ENCODE measurements at regions not wholly inside any gene's neighbourhood (a gene's known extent, or its start where the extent isn't known, plus 50 kb on each side); places are given as distances from the start of the nearest gene placed in this dataset.

DNA sequence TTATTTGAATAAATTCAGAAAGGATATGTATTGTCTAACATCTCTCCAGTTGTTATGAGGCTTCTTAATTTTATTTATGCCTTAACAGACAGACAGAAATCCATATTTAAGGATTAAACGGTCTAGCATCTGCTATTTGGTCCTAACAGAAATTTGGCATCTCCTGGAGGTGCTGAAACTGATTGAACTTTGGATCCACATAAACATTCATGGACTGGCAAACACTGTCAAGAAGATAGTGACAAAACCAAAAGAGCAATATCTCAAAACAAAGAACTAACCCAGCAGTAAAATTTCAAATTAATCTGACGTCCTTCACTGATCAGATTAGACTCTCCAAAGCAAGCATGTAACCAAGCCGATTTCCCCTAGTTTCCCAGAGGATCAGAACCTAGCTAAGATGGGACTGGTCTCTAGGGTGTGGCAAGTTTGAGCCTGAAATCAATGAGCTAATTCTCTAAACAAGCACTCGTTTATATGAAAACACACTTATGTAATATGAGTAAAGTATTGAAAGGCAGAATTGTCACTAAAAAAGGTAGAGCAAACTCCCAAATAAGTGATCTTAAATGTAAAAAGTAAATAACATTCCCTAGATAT is 139.5 kb downstream of the NOL4 start:
- DNase-seq (ENCODE audit: low read depth, low spot score), result no peak
- no peak overlapping the region for H3K4me3 ChIP-seq (ENCODE audit: low read depth, low read length)
- TF ChIP-seq, protein P1, sequence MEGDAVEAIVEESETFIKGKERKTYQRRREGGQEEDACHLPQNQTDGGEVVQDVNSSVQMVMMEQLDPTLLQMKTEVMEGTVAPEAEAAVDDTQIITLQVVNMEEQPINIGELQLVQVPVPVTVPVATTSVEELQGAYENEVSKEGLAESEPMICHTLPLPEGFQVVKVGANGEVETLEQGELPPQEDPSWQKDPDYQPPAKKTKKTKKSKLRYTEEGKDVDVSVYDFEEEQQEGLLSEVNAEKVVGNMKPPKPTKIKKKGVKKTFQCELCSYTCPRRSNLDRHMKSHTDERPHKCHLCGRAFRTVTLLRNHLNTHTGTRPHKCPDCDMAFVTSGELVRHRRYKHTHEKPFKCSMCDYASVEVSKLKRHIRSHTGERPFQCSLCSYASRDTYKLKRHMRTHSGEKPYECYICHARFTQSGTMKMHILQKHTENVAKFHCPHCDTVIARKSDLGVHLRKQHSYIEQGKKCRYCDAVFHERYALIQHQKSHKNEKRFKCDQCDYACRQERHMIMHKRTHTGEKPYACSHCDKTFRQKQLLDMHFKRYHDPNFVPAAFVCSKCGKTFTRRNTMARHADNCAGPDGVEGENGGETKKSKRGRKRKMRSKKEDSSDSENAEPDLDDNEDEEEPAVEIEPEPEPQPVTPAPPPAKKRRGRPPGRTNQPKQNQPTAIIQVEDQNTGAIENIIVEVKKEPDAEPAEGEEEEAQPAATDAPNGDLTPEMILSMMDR (IDR thresholded peaks at IDR 0.05; ENCODE audit: low read depth, low read length), result no peak
- in situ Hi-C loops (cut with HindIII; ENCODE audit: low sequenced_read_pairs), result no loop called here

DNA sequence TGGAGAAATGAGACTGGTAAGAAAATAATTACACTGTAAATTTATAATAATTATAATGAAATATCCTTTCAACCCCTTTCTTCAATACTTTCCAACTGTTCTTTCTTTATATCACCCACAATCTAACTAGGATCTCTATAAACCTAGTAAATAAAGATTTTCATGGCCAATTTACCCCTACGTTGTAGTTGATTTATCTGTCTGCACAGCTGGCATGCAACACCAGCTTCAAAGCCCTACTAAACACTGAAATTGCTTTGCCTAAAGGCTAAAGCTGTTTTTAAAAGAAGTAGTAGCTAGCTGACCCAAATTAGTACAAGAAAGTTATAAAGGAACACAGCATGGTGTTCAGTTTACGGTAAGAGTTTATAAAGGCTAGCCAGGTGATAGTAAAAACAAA is 140.1 kb downstream of the NOL4 start:
- in situ Hi-C loops (cut with HindIII; ENCODE audit: low sequenced_read_pairs), result no loop called here
- TF ChIP-seq, protein P1 (IDR thresholded peaks at IDR 0.05; ENCODE audit: low read depth, low read length), result no peak
- DNase-seq (ENCODE audit: low read depth, low spot score), result no peak

DNA sequence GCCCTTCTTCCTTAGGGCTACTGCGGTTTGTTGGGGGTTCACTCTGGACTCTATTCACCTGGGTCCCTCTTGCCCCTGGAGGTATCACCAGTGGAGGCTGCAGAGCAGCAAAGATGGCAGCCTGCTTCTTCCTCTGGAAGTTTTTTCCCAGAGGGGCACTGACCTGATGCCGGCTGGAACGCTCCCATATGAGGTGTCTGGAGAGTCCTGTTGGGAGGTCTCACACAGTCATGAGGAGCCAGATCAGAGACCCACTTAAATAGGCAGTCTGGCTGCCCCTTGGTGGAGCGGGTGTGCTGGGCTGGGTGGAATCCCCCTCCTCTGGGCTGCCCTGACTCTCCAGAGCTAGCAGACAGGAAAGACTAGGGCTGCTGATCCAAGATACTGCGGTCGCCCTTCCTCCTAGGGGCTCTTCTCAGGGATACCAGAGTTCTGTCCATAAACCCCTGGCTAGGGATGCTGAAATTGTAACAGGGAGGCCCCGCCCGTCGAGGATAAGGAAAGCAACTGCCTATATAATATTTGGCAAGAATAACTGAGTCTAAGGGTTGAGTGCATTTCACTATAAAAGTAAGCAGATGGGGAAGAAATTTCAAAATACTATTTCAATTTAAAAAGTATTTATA is 140.7 kb downstream of the NOL4 start:
- TF ChIP-seq, protein P1 (IDR thresholded peaks at IDR 0.05; ENCODE audit: low read depth, low read length), result no peak
- in situ Hi-C loops (cut with HindIII; ENCODE audit: low sequenced_read_pairs), result no loop called here
- no peak overlapping the region for H3K4me3 ChIP-seq (ENCODE audit: low read depth, low read length)
- DNase-seq (ENCODE audit: low read depth, low spot score), result no peak

More for the DNA sequence above, 140.1 kb downstream of the NOL4 start:
- no peak overlapping the region for H3K4me3 ChIP-seq (ENCODE audit: low read depth, low read length)

DNA sequence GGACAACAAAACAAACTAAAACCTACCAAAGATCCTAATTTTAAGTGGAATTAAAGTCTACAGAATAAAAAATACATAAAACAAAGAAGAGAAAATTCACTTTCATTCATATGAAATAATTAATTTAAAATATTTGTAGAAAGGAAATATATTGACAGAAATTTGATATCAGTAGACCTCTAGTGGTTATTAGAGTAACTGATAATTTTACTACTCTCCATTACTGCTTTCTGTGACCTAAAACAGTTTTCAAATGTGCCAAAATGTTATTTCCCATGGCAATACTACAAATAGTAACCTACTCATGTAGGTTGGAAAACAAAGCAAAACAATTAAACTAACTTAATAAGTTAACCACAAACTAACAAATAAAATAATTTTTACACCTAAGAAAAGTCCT is 147.1 kb downstream of the NOL4 start:
- TF ChIP-seq, protein P1 (IDR thresholded peaks at IDR 0.05; ENCODE audit: low read depth, low read length), result no peak
- in situ Hi-C loops (cut with HindIII; ENCODE audit: low sequenced_read_pairs), result no loop called here
- DNase-seq (ENCODE audit: low read depth, low spot score), result peak; percentile 2
- H3K4me3 ChIP-seq (ENCODE audit: low read depth, low read length), result no peak overlapping the region

DNA sequence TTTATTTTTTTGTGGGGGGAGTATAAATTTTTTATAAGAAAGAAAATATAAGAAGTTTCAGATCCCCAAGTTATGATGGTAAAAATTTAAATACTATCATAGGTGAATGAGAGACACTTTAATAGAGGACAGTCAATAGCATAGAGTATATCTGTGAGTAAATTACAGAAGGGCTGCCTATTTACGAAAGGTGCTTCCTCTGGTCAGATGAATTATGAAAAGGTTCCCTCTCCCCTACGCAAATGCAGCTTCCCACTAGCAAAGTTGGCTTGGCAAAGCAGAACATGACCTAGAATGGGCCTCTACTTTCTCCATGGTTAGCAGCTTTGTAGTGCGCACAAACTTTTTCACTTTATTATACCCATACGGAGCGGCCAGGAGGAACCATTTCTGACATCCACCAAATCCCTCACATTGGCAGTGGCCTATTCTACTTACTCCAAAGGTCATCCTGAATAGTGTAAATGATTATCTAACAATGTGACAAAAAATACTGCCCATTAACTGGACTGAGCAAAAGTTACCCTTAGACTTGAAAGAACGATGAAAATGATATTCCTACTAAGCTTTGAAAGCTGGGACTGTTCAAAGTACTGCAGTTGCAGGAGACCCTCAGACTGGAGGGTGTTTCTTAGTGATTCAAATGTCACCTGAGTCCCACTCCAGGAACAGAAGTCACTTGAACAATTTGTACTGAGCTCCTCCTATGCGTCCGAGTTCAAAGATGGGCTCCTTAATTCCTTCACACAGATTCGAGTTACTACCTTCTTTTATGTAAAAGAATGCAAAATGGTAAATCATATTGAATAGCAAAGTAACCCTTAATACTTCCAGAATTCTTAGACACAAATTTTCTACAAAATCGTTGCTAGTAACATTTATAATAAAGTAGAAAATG is 148.5 kb downstream of the NOL4 start:
- no peak for DNase-seq (ENCODE audit: low read depth, low spot score)
- TF ChIP-seq, protein P1 (IDR thresholded peaks at IDR 0.05; ENCODE audit: low read depth, low read length), result no peak
- no peak overlapping the region for H3K4me3 ChIP-seq (ENCODE audit: low read depth, low read length)
- in situ Hi-C loops (cut with HindIII; ENCODE audit: low sequenced_read_pairs), result no loop called here

DNA sequence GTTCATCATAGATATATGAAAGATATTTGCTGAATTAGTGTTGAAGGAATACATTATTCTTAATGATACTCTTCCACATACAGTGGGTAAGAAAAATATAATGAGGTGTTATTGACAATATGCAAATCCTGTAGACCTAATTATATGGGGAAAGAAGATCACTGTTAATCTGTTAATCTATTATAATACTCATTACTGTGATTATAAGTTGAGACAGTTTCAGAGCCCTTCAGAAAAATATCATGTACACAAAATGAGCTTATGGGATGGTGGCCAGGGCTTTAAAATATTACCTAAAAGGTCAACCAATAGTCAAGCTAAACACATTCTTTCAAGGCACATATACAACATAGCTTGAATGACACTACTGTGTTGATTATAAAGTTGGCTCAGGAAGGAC is 163.5 kb downstream of the NOL4 start:
- TF ChIP-seq, protein P1 (IDR thresholded peaks at IDR 0.05; ENCODE audit: low read depth, low read length), result no peak
- in situ Hi-C loops (cut with HindIII; ENCODE audit: low sequenced_read_pairs), result no loop called here
- no peak overlapping the region for H3K4me3 ChIP-seq (ENCODE audit: low read depth, low read length)
- no peak for DNase-seq (ENCODE audit: low read depth, low spot score)
